IMR-90 (cell line): ENCODE measurements at regions not wholly inside any gene's neighbourhood (a gene's known extent, or its start where the extent isn't known, plus 50 kb on each side); places are given as distances from the start of the nearest gene placed in this dataset.

Source experiments
- ATAC-seq: fragments of 200-7000 bp; cut with Tn5 transposase; 2 replicates; pipeline ENCODE4 v1.9.1; 2020; ENCODE audit warnings: low read depth, mild to moderate bottlenecking, moderate library complexity
- BruUV-seq: library from RNA; stranded (reverse); fragments of 400-500 nt; replicated peaks from 2 replicates; lab custom pipeline; 2021; lab: Mats Ljungman, UMichigan
- CTCF ChIA-PET: fragments of 300-600 bp; formaldehyde crosslinking; extraction: SDS; loops from one replicate; lab custom pipeline; 2021; ENCODE audit warnings: antibody characterized with exemption; lab: Yijun Ruan, JAX
- POLR2A ChIA-PET: fragments of 300-600 bp; sonication (Branson Sonifier 250); formaldehyde crosslinking; loops from one replicate; lab custom pipeline; 2022; ENCODE audit warnings: antibody characterized with exemption; ENCODE audit not compliant: unreplicated experiment; lab: Charles Lee
- DNase-seq: peaks from one replicate; pipeline ENCODE4 v3.0.0; 2013
- H2AFZ ChIP-seq: replicated peaks from 2 replicates; pipeline ENCODE3; 2013; ENCODE audit warnings: low read length, mild to moderate bottlenecking; ENCODE audit not compliant: poor library complexity
- H2AK5ac ChIP-seq: 2 replicates; pipeline ENCODE4 v1.6.1; 2013; ENCODE audit warnings: low read depth, low read length, inconsistent platforms
- H2AK9ac ChIP-seq: replicated peaks from 2 replicates; pipeline ENCODE3; 2013; ENCODE audit warnings: mild to moderate bottlenecking, low read depth, low read length, moderate library complexity; ENCODE audit not compliant: poor library complexity
- H2BK120ac ChIP-seq: 2 replicates; pipeline ENCODE4 v1.6.1; 2013; ENCODE audit warnings: low read depth, low read length, inconsistent platforms
- H2BK15ac ChIP-seq: 3 replicates; pipeline ENCODE4 v1.6.1; 2013; ENCODE audit warnings: low read depth, low read length, inconsistent platforms
- H2BK20ac ChIP-seq: 2 replicates; pipeline ENCODE4 v1.6.1; 2013; ENCODE audit warnings: low read depth, mild to moderate bottlenecking, inconsistent platforms, low read length, moderate library complexity
- H2BK5ac ChIP-seq: 2 replicates; pipeline ENCODE4 v1.6.1; 2013; ENCODE audit warnings: mild to moderate bottlenecking, low read depth, low read length, inconsistent platforms; ENCODE audit not compliant: poor library complexity, severe bottlenecking
- H3K14ac ChIP-seq: replicated peaks from 2 replicates; pipeline ENCODE4 v1.6.1; 2013; ENCODE audit warnings: low read depth, low read length, inconsistent platforms
- H3K18ac ChIP-seq: 2 replicates; pipeline ENCODE4 v1.6.1; 2013; ENCODE audit warnings: low read depth, low read length, control low read depth
- H3K23ac ChIP-seq: 2 replicates; pipeline ENCODE4 v1.6.1; 2013; ENCODE audit warnings: low read depth, low read length, inconsistent platforms
- H3K27ac ChIP-seq: 2 replicates; pipeline ENCODE4 v1.5.1; 2013; ENCODE audit warnings: mild to moderate bottlenecking, control low read depth, low read length; ENCODE audit not compliant: insufficient read depth
- H3K27me3 ChIP-seq: 2 replicates; pipeline ENCODE4 v1.6.1; 2013; ENCODE audit warnings: low read length; ENCODE audit not compliant: control insufficient read depth, insufficient read depth
- H3K36me3 ChIP-seq: 2 replicates; pipeline ENCODE4 v1.6.1; 2013; ENCODE audit warnings: low read length, mixed read lengths; ENCODE audit not compliant: control insufficient read depth, insufficient read depth
- H3K4ac ChIP-seq: 2 replicates; pipeline ENCODE4 v1.6.1; 2013; ENCODE audit warnings: low read depth, low read length, inconsistent platforms
- H3K4me1 ChIP-seq: 2 replicates; pipeline ENCODE4 v1.6.1; 2013; ENCODE audit warnings: low read length, mixed read lengths; ENCODE audit not compliant: control insufficient read depth, insufficient read depth
- H3K4me2 ChIP-seq: 2 replicates; pipeline ENCODE4 v1.6.1; 2013; ENCODE audit warnings: low read depth, mild to moderate bottlenecking, control low read depth, low read length, moderate library complexity
- H3K4me3 ChIP-seq: 2 replicates; pipeline ENCODE4 v1.5.1; 2013; ENCODE audit warnings: low read depth, mild to moderate bottlenecking, control low read depth, low read length, moderate library complexity; ENCODE audit not compliant: insufficient read depth
- H3K56ac ChIP-seq: 2 replicates; pipeline ENCODE4 v1.6.1; 2013; ENCODE audit warnings: low read length, inconsistent platforms; ENCODE audit not compliant: insufficient read depth; ENCODE audit errors: extremely low read depth
- H3K79me1 ChIP-seq, 2 experiments: 2 replicates each; pipeline ENCODE4 v1.6.1; 2013; ENCODE audit warnings: low read length in 2 of 2, inconsistent platforms in 1 of 2, low read depth in 1 of 2
- H3K9ac ChIP-seq: 2 replicates; pipeline ENCODE4 v1.6.1; 2013; ENCODE audit warnings: low read depth, low read length, control low read depth
- H3K9me1 ChIP-seq: 2 replicates; pipeline ENCODE4 v1.6.1; 2013; ENCODE audit warnings: low read length, inconsistent platforms; ENCODE audit not compliant: insufficient read depth
- H3K9me3 ChIP-seq: 2 replicates; pipeline ENCODE4 v1.6.1; 2013; ENCODE audit warnings: low read length; ENCODE audit not compliant: control insufficient read depth, insufficient read depth
- H4K20me1 ChIP-seq: 2 replicates; pipeline ENCODE4 v1.6.1; 2013; ENCODE audit warnings: low read length, inconsistent platforms; ENCODE audit not compliant: insufficient read depth
- H4K5ac ChIP-seq: 2 replicates; pipeline ENCODE4 v1.6.1; 2013; ENCODE audit warnings: mild to moderate bottlenecking, low read depth, low read length, control low read depth
- H4K8ac ChIP-seq, 2 experiments: 2 replicates each; pipeline ENCODE4 v1.6.1; 2013; ENCODE audit warnings: low read depth in 2 of 2, low read length in 2 of 2, control low read depth in 1 of 2, inconsistent platforms in 1 of 2
- H4K91ac ChIP-seq: 2 replicates; pipeline ENCODE4 v1.6.1; 2013; ENCODE audit warnings: low read depth, low read length, inconsistent platforms; ENCODE audit not compliant: insufficient read depth
- BHLHE40 ChIP-seq: fragments of 150-350 bp; IDR thresholded peaks from 2 replicates; pipeline ENCODE4 v1.6.1; 2016; ENCODE audit warnings: mild to moderate bottlenecking, low read depth, low read length
- CEBPB ChIP-seq: IDR thresholded peaks from 2 replicates; pipeline ENCODE4 v1.6.1; 2012; ENCODE audit warnings: low read depth, low read length, improper control_type of control experiment
- CHD1 ChIP-seq: IDR thresholded peaks from 2 replicates; pipeline ENCODE4 v1.6.1; 2012; ENCODE audit warnings: low read depth, low read length, improper control_type of control experiment
- ELK1 ChIP-seq: fragments of 150-350 bp; IDR thresholded peaks from 2 replicates; pipeline ENCODE4 v1.6.1; 2016; ENCODE audit warnings: low read depth, mild to moderate bottlenecking, low read length, moderate library complexity, borderline replicate concordance
- MAZ ChIP-seq: IDR thresholded peaks from 2 replicates; pipeline ENCODE4 v1.6.1; 2012; ENCODE audit warnings: low read depth, mild to moderate bottlenecking, low read length, improper control_type of control experiment, moderate library complexity, borderline replicate concordance
- NFE2L2 ChIP-seq: fragments of 150-350 bp; IDR thresholded peaks from 2 replicates; pipeline ENCODE4 v1.6.1; 2016; ENCODE audit warnings: low read depth, mild to moderate bottlenecking, low read length
- POLR2A ChIP-seq: IDR thresholded peaks from 2 replicates; pipeline ENCODE4 v1.6.1; 2012; ENCODE audit warnings: mild to moderate bottlenecking, low read depth, low read length
- RAD21 ChIP-seq: IDR thresholded peaks from 2 replicates; pipeline ENCODE4 v1.6.1; 2012; ENCODE audit warnings: low read length, improper control_type of control experiment
- SMC3 ChIP-seq: fragments of 150-350 bp; IDR thresholded peaks from 2 replicates; pipeline ENCODE4 v1.6.1; 2016; ENCODE audit warnings: low read depth, mild to moderate bottlenecking, antibody characterized with exemption, low read length, moderate library complexity
- USF2 ChIP-seq: fragments of 150-350 bp; IDR thresholded peaks from 2 replicates; pipeline ENCODE4 v1.6.1; 2017; ENCODE audit warnings: mild to moderate bottlenecking, antibody characterized with exemption, low read length, low read depth
- WGBS, 2 experiments: methylation state at CpG; one replicate each; pipeline versions ENCODE4 v1.1.5 to v1.1.7; 2013; ENCODE audit warnings: missing lambda C conversion rate in 2 of 2; ENCODE audit not compliant: insufficient read length in 1 of 2; ENCODE audit errors: extremely low coverage in 2 of 2; 5-methylcytosine and 5-hydroxymethylcytosine counted together
- dilution Hi-C: fragments of 300-500 bp; cut with HindIII; formaldehyde crosslinking; loops from one replicate; pipeline ENCODE4 v1.14.3; 2018; ENCODE audit warnings: low sequenced_read_pairs; ENCODE audit not compliant: unreplicated experiment
- in situ Hi-C: fragments of 300-500 bp; cut with MboI; formaldehyde crosslinking; loops from 3 replicates; pipeline ENCODE4 v1.14.3; 2019; ENCODE audit warnings: low sequenced_read_pairs, inconsistent platforms, mixed read lengths
- intact Hi-C: fragments of 100-400 bp; cut with micrococcal nuclease; formaldehyde crosslinking; loops from 2 replicates; pipeline ENCODE4 v1.10.0; 2022

GRCh38 chr9:90508940-90509339 lies 133.7 kb downstream of the DIRAS2 start:
- Histone ChIP-seq H4K20me1 (no peaks in the 10 kb centered on the region), H3K4me1 (no peaks in the 10 kb centered on the region), H3K4me2 (no peak overlapping the region), H3K9ac (no peak overlapping the region), H2BK5ac (no peak overlapping the region), H3K14ac (no peak overlapping the region), H3K56ac (no peak overlapping the region), H3K4ac (no peak overlapping the region), H4K91ac (no peak overlapping the region), H2BK15ac (no peak overlapping the region), H3K9me1 (no peaks in the 10 kb centered on the region), H3K27ac (no peak overlapping the region), H3K36me3 (no peaks in the 10 kb centered on the region), H3K4me3 (no peak overlapping the region), H2AFZ (no peak overlapping the region), H2BK120ac (no peak overlapping the region), H4K5ac (no peak overlapping the region), H3K79me1 (no peaks in the 10 kb centered on the region), H4K8ac (no peak overlapping the region), H3K23ac (no peak overlapping the region), H2BK20ac (no peak overlapping the region), H3K27me3 (no peaks in the 10 kb centered on the region), H2AK9ac (no peak overlapping the region), H2AK5ac (no peak overlapping the region), H3K18ac (no peak overlapping the region), H3K9me3 (no peaks in the 10 kb centered on the region)
- ChIA-PET CTCF (no interaction called here), POLR2A (no interaction called here)
- dilution Hi-C loops: no loop called here
- TF ChIP-seq MAZ (no peak), SMC3 (no peak), NFE2L2 (no peak), BHLHE40 (no peak), CHD1 (no peak), USF2 (no peak), POLR2A (no peak), ELK1 (no peak), RAD21 (no peak), CEBPB (no peak)
- 80% methylated on average over 1 of the region's 2 CpGs; no CpG with 5 or more reads in 1 of the 2 experiments for WGBS, 2 experiments
- in situ Hi-C loops: no loop called here
- ATAC-seq (no peak), DNase-seq (no peak)
- no TSS peak for BruUV-seq
- intact Hi-C loops: no loop called here
